GM19023 (cell line): ENCODE measurements at regions not wholly inside any gene's neighbourhood (a gene's known extent, or its start where the extent isn't known, plus 50 kb on each side); places are given as distances from the start of the nearest gene placed in this dataset.
"Not testable (repeated sequence)": the region's sequence is repeated elsewhere in the genome, so short reads cannot be mapped to it uniquely, and the experiment has no call there.

Experiments
- ATAC-seq: cut with Tn5 transposase; IDR thresholded peaks from one replicate; pipeline ENCODE4 v1.9.1; 2021; ENCODE audit warnings: mild to moderate bottlenecking, moderate library complexity; ENCODE audit not compliant: unreplicated experiment

DNA sequence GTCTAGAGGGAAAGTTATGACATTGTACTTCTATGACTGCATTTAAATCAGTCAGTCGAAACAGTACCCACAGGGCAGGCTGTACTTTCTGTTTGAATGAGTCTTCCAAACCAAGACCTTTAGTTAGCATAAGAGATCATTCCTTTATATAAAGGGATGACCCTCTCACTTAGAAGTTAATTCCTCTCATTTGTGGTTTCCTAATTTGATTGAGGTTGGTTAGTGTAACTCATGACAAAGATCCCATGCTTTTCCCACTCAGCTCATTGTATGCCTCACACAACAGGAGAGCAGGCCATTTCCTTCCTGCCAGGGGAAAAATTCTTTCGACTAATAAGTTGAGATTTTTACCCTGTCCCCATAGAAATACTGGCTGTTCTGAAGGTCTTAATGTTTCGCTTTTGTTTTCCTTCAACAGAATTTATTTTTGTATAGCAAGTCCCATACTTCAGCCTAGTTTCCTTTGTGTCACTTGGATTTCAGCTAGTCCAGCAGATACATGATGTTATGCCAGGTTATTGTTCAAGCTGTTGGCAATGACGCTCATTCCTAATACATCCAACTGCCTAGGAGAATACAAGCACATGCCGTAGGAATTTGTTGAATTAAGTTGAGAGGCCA, 500.7 kb downstream of the SPATA31D1 start:
- ATAC-seq, result no peak

GRCh38 chr9:82490019-82490499, 501.5 kb downstream of the SPATA31D1 start:
- ATAC-seq, result no peak

DNA sequence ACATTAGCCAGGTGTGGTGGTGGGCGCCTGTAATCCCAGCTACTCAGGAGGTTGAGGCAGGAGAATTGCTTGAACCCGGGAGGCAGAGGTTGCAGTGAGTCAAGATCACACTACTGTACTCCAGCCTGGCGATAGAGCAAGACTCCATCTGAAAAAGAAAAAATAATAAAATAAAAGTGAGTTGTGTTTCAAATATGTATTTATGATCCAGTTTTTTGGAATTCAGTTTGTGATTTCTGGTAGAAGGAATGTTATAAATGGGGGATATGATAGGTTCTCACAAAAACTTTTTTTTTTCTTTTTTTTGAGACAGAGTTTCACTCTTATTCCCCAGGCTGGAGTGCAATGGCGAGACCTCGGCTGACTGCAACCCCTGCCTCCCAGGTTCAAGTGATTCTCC, 502.2 kb downstream of the SPATA31D1 start:
- ATAC-seq, result not testable (repeated sequence)

DNA sequence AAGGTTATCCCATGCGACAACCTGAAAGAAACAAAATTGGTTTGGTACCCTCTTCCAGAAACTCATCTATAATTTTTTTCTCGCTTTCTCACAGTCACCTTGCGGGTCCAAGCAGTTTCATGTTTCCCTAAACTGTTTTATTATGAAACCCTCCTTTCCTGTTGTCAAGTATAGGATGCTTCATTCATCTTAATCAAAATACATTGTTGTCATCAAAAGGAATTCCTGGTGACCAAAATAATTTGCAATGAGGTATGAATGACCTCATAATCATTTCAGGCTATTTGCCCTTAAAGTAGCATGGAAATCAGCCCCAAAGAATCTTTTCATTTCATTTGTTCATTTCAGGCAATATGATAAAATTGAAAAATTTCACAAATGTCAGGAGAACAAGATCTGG, 503.0 kb downstream of the SPATA31D1 start:
- ATAC-seq, result no peak

DNA sequence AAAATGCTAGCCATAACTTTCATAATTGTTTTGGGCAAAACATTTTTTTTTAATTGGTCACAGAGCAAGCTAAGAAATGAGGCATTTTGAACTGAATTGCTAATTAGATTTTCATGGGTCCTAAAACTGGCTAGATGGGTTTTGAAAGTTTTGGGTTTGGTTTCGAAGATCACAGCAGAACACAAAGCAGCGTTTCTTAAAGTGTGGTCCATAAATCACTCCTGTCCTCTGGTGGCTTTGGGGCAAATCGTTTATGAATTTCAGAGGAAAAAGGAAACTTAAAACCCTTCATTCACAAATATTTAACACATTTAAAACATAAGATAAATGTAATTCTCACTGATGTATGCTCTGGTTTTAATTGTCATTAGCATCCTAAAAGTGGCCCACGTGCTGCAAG, 503.7 kb downstream of the SPATA31D1 start:
- no peak for ATAC-seq

DNA sequence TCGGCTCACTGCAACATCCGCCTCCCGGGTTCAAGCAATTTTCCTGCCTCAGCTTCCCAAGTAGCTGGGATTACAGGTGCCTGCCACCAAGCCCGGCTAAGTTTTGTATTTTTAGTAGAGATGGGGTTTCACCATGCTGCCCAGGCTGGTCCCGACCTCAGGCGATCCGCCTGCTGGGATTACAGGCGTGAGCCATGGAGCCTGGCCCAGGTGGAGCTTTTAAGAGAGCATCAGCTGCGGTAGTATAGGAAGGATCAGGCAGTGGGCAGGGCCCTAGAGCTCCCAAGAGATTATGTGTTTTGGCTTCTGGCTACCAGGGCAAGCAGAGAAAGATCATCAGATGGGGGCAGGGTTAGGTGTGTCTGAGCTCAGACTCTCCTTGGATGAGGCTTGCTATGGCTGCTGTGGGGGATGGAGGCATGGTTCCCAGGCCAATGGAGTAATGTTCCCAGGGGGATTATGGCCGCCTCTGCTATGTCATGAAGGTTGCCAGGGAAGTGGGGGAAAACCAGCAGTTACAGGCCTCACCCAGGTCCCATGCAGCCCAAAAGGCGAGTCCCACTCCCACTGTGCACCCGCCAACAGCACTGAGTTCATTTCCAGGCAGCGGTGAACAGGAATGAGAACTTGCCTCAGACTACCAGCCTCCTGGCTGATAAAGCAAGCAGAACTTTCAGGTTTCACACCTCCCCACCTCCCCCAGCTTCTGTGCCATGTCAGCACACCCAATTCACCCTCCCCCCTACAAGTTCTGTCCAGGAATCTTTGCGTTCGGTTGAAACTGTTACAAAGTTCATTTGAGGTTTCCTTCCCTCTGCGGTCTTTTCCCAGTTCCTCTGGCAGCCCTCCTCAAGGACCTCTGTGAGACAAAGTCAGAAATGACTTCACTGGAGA, 507.6 kb downstream of the SPATA31D1 start:
- ATAC-seq, result no peak

DNA sequence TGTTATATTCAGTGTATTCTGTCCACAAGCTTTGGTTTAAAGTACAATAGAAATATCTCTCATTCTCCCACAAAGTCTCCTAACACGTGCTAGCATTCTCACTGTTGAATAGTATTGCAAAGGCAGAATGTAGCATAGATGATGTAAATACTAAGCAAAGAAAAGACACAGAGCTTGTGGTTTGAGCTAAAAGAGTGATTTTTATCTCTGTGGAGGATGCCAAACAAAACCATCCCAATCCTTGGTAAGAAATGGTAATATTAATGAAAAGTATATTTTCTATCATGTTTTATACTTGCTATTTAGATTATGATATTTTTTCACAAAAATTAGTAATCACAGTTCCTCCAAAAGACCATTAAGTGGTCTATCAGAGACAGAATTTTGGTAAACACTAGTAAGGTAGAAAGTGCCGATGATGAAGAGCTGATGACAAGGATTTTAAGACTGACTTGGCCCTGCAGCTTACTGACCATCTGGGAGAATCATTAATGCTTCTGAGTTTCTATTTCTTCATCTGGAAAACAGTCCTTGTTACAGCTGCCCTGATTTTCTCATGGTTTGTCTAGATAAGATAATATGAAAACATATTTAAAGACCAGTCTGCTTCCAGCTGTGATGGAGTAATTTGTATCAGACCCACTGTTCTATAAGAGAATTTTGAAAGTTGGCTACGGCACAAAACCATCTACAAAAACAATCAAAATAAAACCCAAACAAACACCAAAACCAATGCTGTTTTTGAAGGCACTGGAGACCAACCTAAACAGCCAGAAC, 510.2 kb downstream of the SPATA31D1 start:
- no peak for ATAC-seq

DNA sequence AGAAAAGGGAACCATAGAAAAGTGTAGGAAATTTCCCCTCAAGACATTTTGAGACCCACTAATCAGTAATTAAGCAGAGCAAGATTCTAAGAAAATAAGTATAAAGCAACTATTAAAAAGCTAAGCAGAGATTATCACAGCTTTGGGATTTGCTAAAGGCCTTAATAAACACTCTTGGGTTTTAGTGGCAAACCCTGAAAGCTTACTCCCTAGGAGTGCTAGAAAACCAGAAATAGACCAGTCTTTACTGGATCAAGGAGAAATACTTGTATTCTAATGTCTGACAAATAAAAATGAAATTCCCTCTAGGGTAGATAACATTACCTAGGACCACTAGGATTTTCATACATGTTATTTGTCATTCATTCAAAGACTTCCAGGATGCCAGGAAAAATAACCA, 510.8 kb downstream of the SPATA31D1 start:
- ATAC-seq, result no peak

DNA sequence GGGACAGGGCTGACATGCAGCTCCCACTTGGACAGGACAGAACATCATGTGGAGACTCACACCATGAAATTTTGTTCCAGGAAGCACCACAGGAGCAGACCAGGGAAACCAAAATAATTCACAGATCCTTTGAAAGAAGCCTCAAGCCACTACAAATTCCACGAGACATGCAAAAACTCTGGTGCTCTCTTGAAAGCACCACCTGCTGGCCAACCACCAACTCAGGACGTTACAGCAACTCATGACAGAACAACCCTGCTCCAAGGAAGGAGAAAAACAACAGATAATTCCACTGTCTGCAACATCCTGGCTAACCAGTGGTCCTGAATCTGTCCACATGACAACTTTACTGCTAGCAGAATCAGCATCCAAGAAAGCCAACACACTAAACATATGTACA, 516.0 kb downstream of the SPATA31D1 start:
- ATAC-seq, result no peak

DNA sequence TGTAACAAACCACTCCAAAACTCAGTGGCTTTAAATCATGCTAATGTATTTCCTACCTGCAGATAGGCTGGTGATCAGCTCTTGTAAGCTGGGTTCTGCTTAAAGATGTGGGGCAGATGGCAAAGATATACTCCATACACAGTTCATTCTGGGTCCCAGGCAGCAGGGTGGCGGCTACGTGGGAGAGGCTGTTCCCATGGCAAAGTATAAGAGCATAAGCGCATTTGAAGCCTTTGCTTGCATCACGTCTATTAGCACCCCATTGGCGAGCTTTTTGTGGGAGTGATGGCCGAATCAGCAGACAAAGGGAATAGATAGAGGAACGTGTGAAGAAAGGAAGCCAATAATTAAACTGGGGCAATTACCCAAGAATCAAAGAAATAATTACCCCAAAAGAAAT, 523.1 kb downstream of the SPATA31D1 start:
- ATAC-seq, result no peak

GRCh38 chr9:82512728-82513127, 524.2 kb downstream of the SPATA31D1 start:
- no peak for ATAC-seq

- ATAC-seq, result no peak
Measured at GRCh38 chr9:82513242-82513751, 524.7 kb downstream of the SPATA31D1 start.

DNA sequence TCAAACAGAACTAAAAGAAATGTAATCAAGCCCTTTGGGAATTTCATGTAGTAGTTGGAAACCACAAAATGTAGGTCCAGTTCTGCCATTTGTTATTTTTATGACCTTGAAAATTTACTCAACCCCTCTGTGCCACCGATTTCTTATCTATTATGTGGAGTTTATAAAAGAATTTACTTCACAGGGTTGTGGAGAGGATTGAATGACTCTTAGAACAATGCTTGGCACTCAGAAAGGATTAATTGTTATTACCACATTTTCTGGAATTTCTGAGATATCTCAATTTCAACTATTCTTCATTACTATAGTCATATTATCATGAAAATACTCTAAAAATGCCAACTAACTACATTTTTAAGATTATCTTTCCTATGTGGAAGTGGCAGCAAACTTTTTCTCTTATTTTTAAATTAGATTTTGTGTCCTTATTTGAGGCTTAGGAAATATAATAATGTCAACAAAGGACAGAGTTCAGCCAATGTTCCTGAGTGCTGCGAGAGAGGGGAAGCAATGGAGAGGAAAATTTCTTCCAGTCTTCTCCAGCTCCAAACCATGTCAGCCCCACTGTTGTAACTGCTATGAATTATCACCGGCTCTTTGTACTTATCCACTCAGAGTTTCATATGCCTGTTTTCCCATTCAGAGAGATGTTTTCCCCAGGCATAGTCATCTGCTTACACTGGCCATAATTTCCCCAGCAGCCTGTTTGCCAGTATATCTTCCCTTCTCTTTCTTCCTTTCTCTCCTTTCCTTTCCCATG, 525.6 kb downstream of the SPATA31D1 start:
- ATAC-seq, result no peak

DNA sequence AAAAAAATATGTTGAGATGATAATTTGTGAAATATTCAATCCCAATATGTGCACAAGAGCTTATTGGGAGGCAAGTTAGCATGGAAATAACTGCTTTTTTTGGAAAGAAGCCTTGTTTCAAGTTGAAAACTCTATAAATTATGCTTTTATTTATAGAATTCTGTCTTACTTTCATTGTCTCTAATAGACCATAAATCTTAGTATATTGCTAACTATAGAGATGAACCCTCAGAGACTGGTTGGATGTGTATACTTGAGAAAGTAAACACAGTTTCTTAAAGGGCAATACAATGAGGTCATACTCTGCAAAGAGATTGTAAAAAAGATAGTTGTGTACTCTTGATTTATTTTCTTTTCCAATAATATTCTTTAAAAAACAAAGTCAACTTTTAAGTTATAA, 530.3 kb downstream of the SPATA31D1 start:
- ATAC-seq, result no peak

- no peak for ATAC-seq
Measured at GRCh38 chr9:82519332-82519731, 530.8 kb downstream of the SPATA31D1 start.

DNA sequence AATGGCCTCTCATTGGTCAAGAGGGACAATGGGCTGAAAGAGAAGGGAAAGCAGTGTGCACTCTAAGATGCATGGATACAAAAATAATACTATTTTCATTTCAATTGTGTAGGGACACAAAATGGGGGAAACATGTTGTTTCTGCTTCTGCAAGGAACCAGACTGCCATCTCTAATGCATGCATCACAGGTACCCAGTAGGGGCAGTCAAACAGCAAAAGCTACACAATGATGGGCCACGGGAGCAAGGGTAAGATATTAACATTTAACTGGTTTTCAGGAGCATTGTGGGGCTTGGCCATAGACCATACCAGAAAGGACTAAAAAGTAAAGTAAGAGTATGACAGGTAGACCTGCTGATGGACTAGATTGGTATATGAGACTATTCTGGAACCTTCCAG, 535.8 kb downstream of the SPATA31D1 start:
- no peak for ATAC-seq

DNA sequence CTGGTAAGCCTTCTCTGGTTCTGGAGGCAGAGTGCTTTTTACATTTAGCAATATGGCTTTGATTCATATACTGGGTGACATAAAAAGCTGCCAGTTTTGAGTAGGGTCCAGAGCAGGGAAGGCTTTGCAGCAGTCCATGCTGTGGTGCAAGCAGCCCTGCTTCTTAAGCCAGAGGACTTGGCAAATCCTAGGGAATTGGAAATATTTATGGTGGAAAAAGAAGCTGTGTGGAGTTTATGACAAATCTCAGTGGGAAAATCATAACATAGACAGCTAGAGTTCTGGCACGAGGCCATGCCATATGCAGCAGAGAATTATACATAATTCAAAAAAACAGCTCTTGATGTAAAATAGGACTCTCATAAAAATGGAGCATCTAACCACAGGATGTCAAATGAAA, 536.4 kb downstream of the RASEF start:
- ATAC-seq, result no peak

- no peak for ATAC-seq
Measured at GRCh38 chr9:82531795-82532194, 531.1 kb downstream of the RASEF start.

GRCh38 chr9:82532504-82533180, 530.3 kb downstream of the RASEF start:
- ATAC-seq, result no peak

- ATAC-seq, result no peak
Measured at GRCh38 chr9:82535432-82535998, 527.4 kb downstream of the RASEF start.
